GM19395 (cell line): ENCODE measurements at regions not wholly inside any gene's neighbourhood (a gene's known extent, or its start where the extent isn't known, plus 50 kb on each side); places are given as distances from the start of the nearest gene placed in this dataset.

ENCODE experiments used
- ATAC-seq: cut with Tn5 transposase; IDR thresholded peaks from one replicate; pipeline ENCODE4 v1.9.1; 2021; ENCODE audit warnings: mild to moderate bottlenecking, moderate library complexity; ENCODE audit not compliant: unreplicated experiment

GRCh38 chr1:195584870-195585624 lies 1023.2 kb downstream of the KCNT2 start:
- ATAC-seq = no peak

GRCh38 chr1:195580988-195581387 lies 1027.3 kb downstream of the KCNT2 start:
- peak; percentile 56 for ATAC-seq

GRCh38 chr1:195577748-195578147 lies 1030.5 kb downstream of the KCNT2 start:
- ATAC-seq = no peak

- ATAC-seq = no peak
Measured at GRCh38 chr1:195576641-195577040, 1031.6 kb downstream of the KCNT2 start.

- ATAC-seq = no peak
Measured at GRCh38 chr1:195574511-195574910, 1033.7 kb downstream of the KCNT2 start.

GRCh38 chr1:195569934-195570333 lies 1038.3 kb downstream of the KCNT2 start:
- no peak for ATAC-seq

GRCh38 chr1:195568389-195568788 lies 1039.9 kb downstream of the KCNT2 start:
- no peak for ATAC-seq

GRCh38 chr1:195562074-195562473 lies 1046.2 kb downstream of the KCNT2 start:
- no peak for ATAC-seq

GRCh38 chr1:195550071-195550862 lies 1058.0 kb downstream of the KCNT2 start:
- ATAC-seq = no peak

- no peak for ATAC-seq
Measured at GRCh38 chr1:195530961-195531360, 1077.3 kb downstream of the KCNT2 start.

GRCh38 chr1:195529881-195530280 lies 1078.4 kb downstream of the KCNT2 start:
- no peak for ATAC-seq

GRCh38 chr1:195520757-195521156 lies 1087.5 kb downstream of the KCNT2 start:
- ATAC-seq = no peak

- no peak for ATAC-seq
Measured at GRCh38 chr1:195516036-195516435, 1092.2 kb downstream of the KCNT2 start.

GRCh38 chr1:195511501-195511900 lies 1096.7 kb downstream of the KCNT2 start:
- no peak for ATAC-seq

GRCh38 chr1:195501118-195501517 lies 1107.1 kb downstream of the KCNT2 start:
- ATAC-seq = no peak

- ATAC-seq = no peak
Measured at GRCh38 chr1:195495720-195496635, 1112.3 kb downstream of the KCNT2 start.

GRCh38 chr1:195482137-195482536 lies 1126.1 kb downstream of the KCNT2 start:
- no peak for ATAC-seq

GRCh38 chr1:195481293-195481692 lies 1126.9 kb downstream of the KCNT2 start:
- ATAC-seq = no peak

GRCh38 chr1:195475568-195475967 lies 1132.7 kb downstream of the KCNT2 start:
- no peak for ATAC-seq

GRCh38 chr1:195472291-195472690 lies 1135.9 kb downstream of the KCNT2 start:
- no peak for ATAC-seq

GRCh38 chr1:195466639-195467038 lies 1141.6 kb downstream of the KCNT2 start:
- no peak for ATAC-seq
